ENCODE measurements at regions not wholly inside any gene's neighbourhood (a gene's known extent, or its start where the extent isn't known, plus 50 kb on each side); places are given as distances from the start of the nearest gene placed in this dataset.

- TF ChIP-seq CTCF (conservative IDR thresholded peaks at IDR 0.05) = no peak
- H3K36me3 Mint-ChIP-seq = no peaks in the 10 kb centered on the region
- DNase-seq (ENCODE audit: extremely low spot score, unreplicated experiment) = no peak
- H3K27me3 Mint-ChIP-seq = no peaks in the 10 kb centered on the region
- H3K4me1 Mint-ChIP-seq (ENCODE audit: unreplicated experiment) = no peaks in the 10 kb centered on the region
- no peak overlapping the region for H3K27ac Mint-ChIP-seq
- H3K9me3 Mint-ChIP-seq = no peaks in the 10 kb centered on the region
- H3K4me3 Mint-ChIP-seq = no peak overlapping the region
Observed at GRCh38 chr1:219058891-219059820, 114.5 kb upstream of the LYPLAL1 start.

DNA sequence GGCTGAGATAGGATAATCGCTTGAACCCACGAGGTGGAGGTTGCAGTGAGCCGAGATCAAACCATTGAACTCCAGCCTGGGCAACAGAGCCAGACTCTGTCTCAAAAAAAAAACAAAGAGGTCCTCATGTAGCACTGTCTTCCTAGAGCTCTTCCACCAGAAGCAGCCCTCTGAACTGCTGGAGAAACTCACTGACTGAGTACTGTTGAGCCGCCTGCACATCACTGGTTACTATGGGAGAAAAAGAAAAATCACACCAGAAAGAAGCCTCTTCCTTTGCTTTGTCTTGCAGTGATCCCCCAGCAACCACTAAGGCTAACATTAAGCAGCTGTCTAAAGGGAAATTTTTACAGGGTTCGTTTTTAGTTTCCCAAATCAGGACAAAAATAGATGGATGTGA is 112.9 kb upstream of the LYPLAL1 start:
- Mint-ChIP-seq H3K4me3 (no peak overlapping the region), H3K9me3 (no peaks in the 10 kb centered on the region), H3K36me3 (no peaks in the 10 kb centered on the region), H3K27ac (no peak overlapping the region), H3K27me3 (no peaks in the 10 kb centered on the region), H3K4me1 (ENCODE audit: unreplicated experiment) (peaks cover 2% of the 10 kb centered on the region)
- DNase-seq (ENCODE audit: extremely low spot score, unreplicated experiment) = no peak
- no peak for TF ChIP-seq CTCF (conservative IDR thresholded peaks at IDR 0.05)

- H3K36me3 Mint-ChIP-seq = no peaks in the 10 kb centered on the region
- no peak overlapping the region for H3K27ac Mint-ChIP-seq
- H3K9me3 Mint-ChIP-seq = no peaks in the 10 kb centered on the region
- no peak overlapping the region for H3K4me3 Mint-ChIP-seq
- no peak for TF ChIP-seq CTCF (conservative IDR thresholded peaks at IDR 0.05)
- DNase-seq (ENCODE audit: extremely low spot score, unreplicated experiment) = no peak
- peaks cover 14% of the 10 kb centered on the region for H3K4me1 Mint-ChIP-seq (ENCODE audit: unreplicated experiment)
- H3K27me3 Mint-ChIP-seq = no peaks in the 10 kb centered on the region
Observed at GRCh38 chr1:219062161-219062560, 111.5 kb upstream of the LYPLAL1 start.

DNA sequence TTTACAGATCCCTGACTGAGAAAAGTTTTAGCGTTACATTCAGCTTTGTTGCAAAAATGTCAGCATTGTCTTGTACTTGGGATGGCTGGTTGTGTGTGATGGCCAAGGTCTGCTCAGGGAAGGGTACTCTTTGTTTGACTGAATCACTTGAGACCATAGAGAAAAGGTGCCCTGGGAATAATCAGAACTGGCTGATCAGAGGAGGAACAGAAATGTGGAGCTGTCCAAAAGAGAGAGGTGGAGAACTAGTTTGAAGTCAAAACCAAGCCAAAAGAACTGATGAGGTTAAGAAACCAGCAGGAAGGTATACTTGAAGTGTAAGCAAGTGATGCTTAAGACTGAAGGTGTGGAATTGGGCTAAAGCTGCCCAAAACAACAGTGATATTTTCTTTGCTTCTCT is 107.6 kb upstream of the LYPLAL1 start:
- Mint-ChIP-seq H3K36me3 (peaks cover 6% of the 10 kb centered on the region), H3K9me3 (peaks cover 8% of the 10 kb centered on the region), H3K4me3 (no peak overlapping the region), H3K27me3 (no peaks in the 10 kb centered on the region), H3K27ac (no peak overlapping the region), H3K4me1 (ENCODE audit: unreplicated experiment) (peaks cover 15% of the 10 kb centered on the region)
- DNase-seq (ENCODE audit: extremely low spot score, unreplicated experiment) = no peak
- no peak for TF ChIP-seq CTCF (conservative IDR thresholded peaks at IDR 0.05)

- Mint-ChIP-seq H3K4me3 (no peak overlapping the region), H3K36me3 (peaks cover 6% of the 10 kb centered on the region), H3K4me1 (ENCODE audit: unreplicated experiment) (peaks cover 15% of the 10 kb centered on the region), H3K9me3 (peaks cover 8% of the 10 kb centered on the region), H3K27ac (no peak overlapping the region), H3K27me3 (no peaks in the 10 kb centered on the region)
- DNase-seq (ENCODE audit: extremely low spot score, unreplicated experiment) = no peak
- TF ChIP-seq CTCF (conservative IDR thresholded peaks at IDR 0.05) = peak; percentile 69
Observed at GRCh38 chr1:219066631-219067349, 106.9 kb upstream of the LYPLAL1 start.
